GM12873 (cell line): ENCODE measurements at regions not wholly inside any gene's neighbourhood (a gene's known extent, or its start where the extent isn't known, plus 50 kb on each side); places are given as distances from the start of the nearest gene placed in this dataset.

Source experiments
- TF ChIP-seq, protein P1 (sequence below): IDR thresholded peaks from 2 replicates; pipeline ENCODE4 v1.5.1; 2012; ENCODE audit warnings: low read depth, mild to moderate bottlenecking, moderate library complexity, low read length, control low read depth; ENCODE audit not compliant: insufficient read depth; ENCODE audit errors: missing control alignments

DNA sequence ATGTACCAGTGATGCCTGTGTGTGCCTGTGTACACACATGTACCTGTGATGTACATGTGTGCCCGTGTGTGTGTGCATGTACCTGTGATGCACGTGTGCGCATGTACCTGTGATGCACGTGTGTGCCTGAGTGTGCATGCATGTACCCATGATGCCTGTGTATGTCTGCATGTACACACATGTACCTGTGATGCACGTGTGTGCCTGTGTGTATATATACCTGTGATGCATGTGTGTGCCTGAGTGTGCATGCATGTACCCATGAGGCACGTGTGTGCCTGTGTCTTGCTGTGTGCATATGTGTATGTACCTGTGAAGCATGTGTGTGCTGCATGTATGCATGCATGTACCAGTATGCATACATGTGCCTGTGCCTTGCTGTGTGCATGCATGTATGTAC is 419.0 kb downstream of the IRX2 start:
- TF ChIP-seq, protein P1, sequence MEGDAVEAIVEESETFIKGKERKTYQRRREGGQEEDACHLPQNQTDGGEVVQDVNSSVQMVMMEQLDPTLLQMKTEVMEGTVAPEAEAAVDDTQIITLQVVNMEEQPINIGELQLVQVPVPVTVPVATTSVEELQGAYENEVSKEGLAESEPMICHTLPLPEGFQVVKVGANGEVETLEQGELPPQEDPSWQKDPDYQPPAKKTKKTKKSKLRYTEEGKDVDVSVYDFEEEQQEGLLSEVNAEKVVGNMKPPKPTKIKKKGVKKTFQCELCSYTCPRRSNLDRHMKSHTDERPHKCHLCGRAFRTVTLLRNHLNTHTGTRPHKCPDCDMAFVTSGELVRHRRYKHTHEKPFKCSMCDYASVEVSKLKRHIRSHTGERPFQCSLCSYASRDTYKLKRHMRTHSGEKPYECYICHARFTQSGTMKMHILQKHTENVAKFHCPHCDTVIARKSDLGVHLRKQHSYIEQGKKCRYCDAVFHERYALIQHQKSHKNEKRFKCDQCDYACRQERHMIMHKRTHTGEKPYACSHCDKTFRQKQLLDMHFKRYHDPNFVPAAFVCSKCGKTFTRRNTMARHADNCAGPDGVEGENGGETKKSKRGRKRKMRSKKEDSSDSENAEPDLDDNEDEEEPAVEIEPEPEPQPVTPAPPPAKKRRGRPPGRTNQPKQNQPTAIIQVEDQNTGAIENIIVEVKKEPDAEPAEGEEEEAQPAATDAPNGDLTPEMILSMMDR, result no peak

DNA sequence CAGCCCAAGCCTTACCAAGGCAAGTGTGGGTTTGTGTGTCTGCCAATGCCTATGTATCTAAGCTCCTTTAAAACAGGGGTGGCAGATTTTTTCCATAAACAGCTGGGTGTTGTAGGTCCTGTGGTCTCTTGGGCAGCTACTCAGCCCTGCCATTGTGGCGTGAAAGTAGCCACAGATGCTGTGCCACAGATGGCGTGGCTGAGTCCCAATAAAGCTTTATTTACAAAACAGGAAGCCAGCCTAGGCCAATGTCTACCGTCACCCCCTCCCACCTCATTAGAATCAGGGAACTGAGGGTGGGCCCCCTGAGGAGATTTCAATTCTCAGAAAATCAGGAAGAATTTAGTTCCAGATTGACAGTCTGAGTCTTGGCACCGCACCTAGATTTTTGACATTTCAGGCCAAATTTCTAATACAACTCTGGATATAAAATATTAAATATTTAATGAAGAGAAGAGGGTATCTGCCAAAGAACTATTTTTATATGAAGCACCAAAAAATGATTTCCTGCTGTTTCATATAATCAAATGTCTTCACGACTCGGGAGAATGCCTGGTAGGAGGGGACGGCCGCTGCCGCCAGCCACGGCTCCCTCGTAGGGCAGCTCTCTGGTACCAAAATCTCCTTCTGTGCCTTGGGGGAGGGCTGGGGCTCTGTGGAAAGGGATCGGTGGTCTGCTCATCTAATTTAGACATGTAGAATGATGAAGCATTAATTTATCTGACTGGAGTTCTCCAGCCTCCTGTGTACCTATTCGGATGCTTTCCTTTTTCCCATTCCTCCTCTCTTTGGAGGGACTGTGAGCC is 420.9 kb downstream of the IRX2 start:
- TF ChIP-seq, protein P1, result no peak

DNA sequence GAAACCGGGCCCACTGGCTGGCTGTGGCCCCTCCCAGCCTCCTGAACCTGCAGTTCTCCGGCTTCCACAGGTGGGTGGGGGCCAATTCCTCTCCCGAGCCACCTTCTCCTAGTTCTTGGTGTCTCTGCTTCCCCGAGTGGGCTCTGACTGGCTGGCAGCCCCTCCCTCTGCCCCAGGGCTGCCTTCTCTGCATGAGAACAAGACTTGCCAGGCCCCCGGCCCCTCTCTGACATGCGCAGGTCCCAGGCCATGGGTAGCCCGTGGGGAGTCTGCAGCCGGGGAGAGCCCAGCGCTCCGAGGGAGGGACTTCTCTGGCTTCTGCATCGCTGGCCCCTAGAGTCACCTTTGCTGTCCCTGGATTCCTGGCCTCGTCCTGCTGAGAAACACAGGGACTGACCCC is 421.7 kb downstream of the IRX2 start:
- TF ChIP-seq, protein P1, result no peak

DNA sequence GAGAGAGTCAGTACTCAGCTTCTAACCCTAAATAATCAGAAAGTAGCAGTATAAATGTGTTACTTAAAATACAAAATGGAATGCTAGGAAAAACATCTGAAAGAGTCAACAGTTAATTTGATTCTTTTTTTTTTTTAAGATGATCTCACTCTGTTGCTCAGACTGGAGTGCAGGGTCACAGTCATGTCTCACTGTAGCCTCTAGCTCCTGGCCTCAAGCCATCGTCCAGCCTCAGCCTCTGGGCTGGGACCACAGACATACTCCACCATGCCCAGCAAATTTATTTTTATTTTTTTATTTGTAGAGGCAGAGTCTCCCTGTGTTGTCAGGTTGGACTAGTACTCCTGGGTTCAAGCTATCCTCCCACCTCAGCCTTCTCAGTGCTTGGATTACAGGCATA is 424.9 kb downstream of the IRX2 start:
- TF ChIP-seq, protein P1, result no peak

DNA sequence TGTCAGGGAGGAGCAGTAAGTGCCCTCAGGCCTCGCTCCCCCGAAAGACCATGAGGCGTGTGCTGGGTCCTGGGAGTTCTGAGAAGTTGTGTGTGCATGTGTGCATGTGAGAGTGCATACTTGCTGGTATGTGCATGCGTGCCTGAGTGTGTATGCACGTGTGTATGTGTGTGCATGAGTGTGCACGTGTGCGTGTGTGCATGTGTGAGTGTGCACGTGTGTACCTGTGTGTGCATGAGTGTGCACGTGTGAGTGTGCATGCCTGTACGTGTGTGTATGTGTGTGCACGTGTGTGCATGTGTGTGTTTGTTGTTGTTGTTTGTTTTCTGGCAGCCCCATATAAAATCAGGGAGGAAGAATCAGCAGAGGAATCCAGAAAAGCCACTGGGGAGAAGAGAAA is 426.7 kb downstream of the IRX2 start:
- TF ChIP-seq, protein P1, result no peak

DNA sequence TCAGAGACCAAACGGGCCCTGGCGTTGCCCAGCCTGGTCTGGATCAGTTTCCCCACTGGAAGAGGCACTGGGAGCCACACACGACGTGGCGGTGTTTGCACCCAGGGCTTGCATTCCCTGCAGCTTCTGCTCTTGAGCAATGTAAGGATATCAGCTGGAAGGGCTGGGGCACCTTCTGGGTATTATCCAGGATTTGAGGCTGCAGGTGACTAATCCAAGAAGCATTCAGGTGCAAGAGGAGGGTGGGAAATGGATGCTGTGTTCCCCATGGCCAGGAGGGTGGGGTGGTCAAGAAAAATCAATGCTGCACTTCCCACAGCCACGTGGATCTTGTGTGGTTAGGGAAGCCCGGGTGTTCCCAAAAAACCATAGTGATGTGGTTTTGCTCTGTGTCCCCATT is 430.9 kb downstream of the IRX2 start:
- TF ChIP-seq, protein P1, result no peak

DNA sequence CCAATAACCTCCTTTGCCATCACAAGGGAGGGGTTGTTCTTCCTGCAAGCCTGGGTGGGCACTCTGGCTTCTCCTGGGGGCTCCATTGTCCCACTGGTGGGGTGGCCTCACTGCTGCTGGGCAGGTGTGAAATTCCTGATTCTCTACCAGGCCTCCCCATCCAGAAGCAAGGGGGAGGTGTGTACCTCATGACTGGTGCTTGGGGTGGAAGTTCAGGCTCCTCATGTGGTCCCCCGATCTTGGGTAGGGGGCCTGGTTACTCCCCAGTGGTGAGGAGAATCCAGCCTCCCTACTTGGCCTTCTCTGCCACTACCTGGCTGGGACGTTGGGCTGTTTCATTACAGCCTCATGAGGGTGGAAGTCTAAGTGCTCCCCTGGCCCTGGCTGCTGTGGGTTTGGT is 433.9 kb downstream of the IRX2 start:
- TF ChIP-seq, protein P1, result no peak
